ENCODE measurements at regions not wholly inside any gene's neighbourhood (a gene's known extent, or its start where the extent isn't known, plus 50 kb on each side); places are given as distances from the start of the nearest gene placed in this dataset.
A peak's percentile ranks its signal among the peaks of the same experiment; 100 is the strongest.
"Not testable (repeated sequence)": the region's sequence is repeated elsewhere in the genome, so short reads cannot be mapped to it uniquely, and the experiment has no call there.

DNA sequence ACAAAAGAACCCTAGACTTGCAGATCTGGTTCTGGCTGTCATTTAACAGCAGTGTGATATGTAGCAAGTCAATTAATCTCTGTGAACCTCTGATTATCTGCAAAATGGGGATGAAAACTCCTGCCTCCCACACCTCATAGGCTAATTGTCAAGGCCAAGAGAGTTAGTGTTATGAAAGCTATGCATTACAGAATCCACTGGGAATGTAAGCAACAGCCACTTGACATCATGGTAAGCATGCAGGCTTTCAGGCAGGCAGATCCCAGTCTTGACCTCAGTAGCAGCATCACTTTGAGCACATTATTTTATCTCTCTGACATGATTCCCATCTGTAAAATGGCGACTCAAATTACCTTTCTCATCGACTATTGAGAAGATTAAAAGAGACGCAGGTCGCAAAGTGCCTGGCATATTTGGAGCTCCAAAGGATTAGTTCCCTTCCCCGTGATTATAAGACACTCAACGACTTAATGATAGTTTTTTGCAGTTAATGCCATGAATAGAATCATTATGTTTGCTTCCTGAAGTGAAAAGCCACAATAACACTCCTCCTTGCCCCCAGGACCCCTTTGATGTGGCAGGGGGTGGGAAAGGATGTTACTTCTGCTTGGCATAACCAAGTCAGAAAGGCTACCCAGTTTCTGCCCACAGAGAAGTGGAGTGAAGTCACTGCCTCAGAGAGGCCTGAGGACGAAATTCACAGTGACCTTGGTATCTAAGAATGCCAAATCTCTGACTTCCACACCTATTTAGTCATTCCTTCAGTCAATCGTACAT lies 273.0 kb upstream of the NFIA start:
- peak; percentile 66 for DNase-seq (ENCODE audit: low read depth, low spot score)
- no peak overlapping the region for H3K4me3 ChIP-seq (ENCODE audit: low read length)

GRCh38 chr1:60808676-60809075 lies 273.7 kb upstream of the NFIA start:
- DNase-seq (ENCODE audit: low read depth, low spot score): no peak

GRCh38 chr1:60802884-60803283 lies 279.5 kb upstream of the NFIA start:
- H3K4me3 ChIP-seq (ENCODE audit: low read length): no peak overlapping the region
- no peak for DNase-seq (ENCODE audit: low read depth, low spot score)

More at GRCh38 chr1:60808676-60809075, 273.7 kb upstream of the NFIA start:
- no peak overlapping the region for H3K4me3 ChIP-seq (ENCODE audit: low read length)

- H3K4me3 ChIP-seq (ENCODE audit: low read length): no peak overlapping the region
- DNase-seq (ENCODE audit: low read depth, low spot score): no peak
Measured at GRCh38 chr1:60797351-60797750, 285.0 kb upstream of the NFIA start.

DNA sequence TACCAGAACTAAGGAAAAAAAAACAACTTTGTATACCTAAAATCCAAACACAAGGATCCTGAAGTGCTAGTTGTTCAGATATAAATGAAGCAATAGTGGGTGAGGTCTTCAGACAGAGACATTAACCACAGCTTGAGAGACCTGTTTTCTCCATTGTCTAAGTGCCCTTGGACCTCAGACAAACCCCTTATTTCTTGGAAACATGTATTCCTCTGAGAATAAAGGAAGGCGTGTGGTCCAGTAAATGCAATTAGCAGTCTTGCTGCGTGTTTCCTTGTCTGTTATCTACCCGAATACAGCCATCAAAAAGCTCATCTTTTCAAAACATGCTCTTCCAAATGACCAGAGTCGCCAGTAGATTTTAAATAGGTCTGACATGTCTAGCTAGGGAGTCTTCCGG lies 291.1 kb upstream of the NFIA start:
- no peak overlapping the region for H3K4me3 ChIP-seq (ENCODE audit: low read length)
- no peak for DNase-seq (ENCODE audit: low read depth, low spot score)

DNA sequence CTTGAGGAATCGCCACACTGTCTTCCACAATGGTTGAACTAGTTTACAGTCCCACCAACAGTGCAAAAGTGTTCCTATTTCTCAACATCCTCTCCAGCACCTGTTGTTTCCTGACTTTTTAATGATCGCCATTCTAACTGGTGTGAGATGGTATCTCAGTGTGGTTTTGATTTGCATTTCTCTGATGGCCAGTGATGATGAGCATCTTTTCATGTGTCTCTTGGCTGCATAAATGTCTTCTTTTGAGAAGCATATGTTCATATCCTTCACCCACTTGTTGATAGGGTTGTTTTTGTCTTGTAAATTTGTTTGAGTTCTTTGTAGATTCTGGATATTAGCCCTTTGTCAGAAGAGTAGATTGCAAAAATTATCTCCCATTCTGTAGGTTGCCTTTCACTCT lies 309.3 kb upstream of the NFIA start:
- not testable (repeated sequence) for DNase-seq (ENCODE audit: low read depth, low spot score); H3K4me3 ChIP-seq (ENCODE audit: low read length)

- H3K4me3 ChIP-seq (ENCODE audit: low read length): no peak overlapping the region
- no peak for DNase-seq (ENCODE audit: low read depth, low spot score)
Measured at GRCh38 chr1:60769082-60769481, 313.3 kb upstream of the NFIA start.

DNA sequence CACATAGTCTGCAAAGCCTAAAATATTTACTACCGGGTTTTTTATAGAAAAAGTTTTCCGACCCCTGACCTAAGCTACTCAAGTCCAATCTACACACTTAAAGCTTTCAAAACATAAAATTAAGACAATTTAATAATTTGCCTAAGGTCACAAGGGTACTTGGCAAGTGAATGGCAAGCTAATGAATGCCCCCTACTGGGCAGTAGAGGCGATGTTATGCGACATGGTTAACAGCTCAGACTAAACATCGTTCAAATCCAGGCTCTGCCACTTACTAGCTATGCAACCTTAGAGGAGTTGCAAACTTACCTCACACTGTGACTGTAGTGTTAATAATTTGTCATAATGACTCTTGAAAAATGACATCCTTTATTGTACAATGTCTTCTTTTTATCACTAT lies 317.2 kb upstream of the NFIA start:
- peak; percentile 56 for DNase-seq (ENCODE audit: low read depth, low spot score)
- H3K4me3 ChIP-seq (ENCODE audit: low read length): no peak overlapping the region

- H3K4me3 ChIP-seq (ENCODE audit: low read length): no peak overlapping the region
- DNase-seq (ENCODE audit: low read depth, low spot score): no peak
Measured at GRCh38 chr1:60764489-60764888, 317.9 kb upstream of the NFIA start.

GRCh38 chr1:60763741-60764140 lies 318.6 kb upstream of the NFIA start:
- DNase-seq (ENCODE audit: low read depth, low spot score): no peak
- no peak overlapping the region for H3K4me3 ChIP-seq (ENCODE audit: low read length)

DNA sequence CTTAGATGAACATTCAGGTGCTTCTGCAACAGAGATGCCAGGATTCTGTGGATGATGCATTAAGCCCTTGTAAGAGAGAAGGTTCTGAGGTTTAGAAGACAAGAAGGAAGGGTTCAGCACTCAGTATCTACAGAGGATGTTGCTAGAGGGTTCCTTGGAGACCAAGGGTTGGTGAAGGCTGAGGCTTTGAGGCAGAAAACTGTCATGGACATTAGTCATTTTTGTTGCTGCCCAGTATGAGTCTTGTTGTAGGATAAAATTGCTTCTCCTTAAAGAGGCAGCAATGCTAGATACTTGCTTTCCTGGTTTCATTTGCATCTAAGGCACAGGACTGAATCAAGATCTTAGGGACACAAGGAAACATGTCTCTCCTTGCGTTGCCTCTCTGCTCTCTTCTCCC lies 319.4 kb upstream of the NFIA start:
- no peak overlapping the region for H3K4me3 ChIP-seq (ENCODE audit: low read length)
- no peak for DNase-seq (ENCODE audit: low read depth, low spot score)

DNA sequence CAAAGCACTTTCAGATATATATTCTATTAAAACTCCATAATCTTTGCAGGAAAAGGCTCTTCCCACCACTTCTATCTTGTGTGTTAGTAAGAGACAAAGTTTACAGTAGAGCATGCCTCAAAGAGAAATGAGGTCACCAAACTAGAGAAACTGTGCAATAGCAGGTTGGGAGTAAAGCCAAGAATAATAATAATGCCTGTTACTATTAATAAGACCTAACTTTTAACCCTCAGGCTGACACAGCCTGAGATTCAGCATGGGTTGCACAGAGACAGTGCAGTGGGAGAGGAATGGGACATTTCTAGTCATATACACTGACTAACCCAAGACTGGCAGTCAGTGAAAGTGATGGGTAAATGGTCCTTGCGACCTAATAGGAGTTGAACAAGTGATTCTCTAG lies 320.2 kb upstream of the NFIA start:
- DNase-seq (ENCODE audit: low read depth, low spot score): no peak
- no peak overlapping the region for H3K4me3 ChIP-seq (ENCODE audit: low read length)

DNA sequence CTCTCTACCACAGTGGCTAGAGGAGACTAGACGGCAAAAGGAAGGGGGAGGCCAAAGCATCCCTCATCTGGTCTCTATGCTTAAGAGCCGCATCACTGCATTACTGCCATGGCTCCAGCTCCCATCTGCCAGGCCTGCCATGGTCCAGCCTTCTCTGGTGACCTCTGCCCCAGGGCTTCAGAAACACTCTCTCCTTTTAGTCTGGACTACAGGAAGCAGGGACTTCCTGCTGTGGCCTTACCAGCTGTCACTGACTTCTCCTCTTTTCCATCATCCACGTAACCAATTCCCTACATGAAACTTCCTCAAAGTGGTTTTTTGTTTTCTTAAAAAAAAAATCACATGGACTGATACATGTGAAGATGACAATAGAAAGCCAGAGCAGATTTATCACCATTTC lies 323.1 kb upstream of the NFIA start:
- H3K4me3 ChIP-seq (ENCODE audit: low read length): no peak overlapping the region
- DNase-seq (ENCODE audit: low read depth, low spot score): no peak

DNA sequence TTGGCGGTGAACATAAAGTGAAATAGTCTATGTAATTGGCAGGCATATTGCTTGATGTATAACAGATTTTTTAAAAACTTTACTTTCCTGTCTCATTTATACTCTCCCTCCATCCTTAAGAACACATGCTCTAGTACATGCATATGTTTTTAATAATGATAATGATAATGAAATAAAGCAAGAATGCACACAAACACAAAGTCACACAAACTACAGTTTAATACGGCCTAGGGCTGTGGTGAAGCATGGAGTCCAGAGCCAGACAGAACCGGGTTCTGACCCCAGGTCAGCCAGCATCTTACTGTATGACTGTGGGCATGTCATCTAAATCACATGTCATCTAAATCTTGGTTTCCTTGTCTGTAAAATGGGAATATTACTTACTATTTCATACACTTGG lies 324.9 kb upstream of the NFIA start:
- no peak overlapping the region for H3K4me3 ChIP-seq (ENCODE audit: low read length)
- DNase-seq (ENCODE audit: low read depth, low spot score): no peak

GRCh38 chr1:60753036-60753900 lies 329.1 kb upstream of the NFIA start:
- DNase-seq (ENCODE audit: low read depth, low spot score): no peak
- no peak overlapping the region for H3K4me3 ChIP-seq (ENCODE audit: low read length)

GRCh38 chr1:60751306-60751705 lies 331.1 kb upstream of the NFIA start:
- no peak overlapping the region for H3K4me3 ChIP-seq (ENCODE audit: low read length)
- no peak for DNase-seq (ENCODE audit: low read depth, low spot score)

GRCh38 chr1:60747353-60747752 lies 335.0 kb upstream of the NFIA start:
- no peak overlapping the region for H3K4me3 ChIP-seq (ENCODE audit: low read length)
- DNase-seq (ENCODE audit: low read depth, low spot score): no peak

GRCh38 chr1:60746278-60746791 lies 336.0 kb upstream of the NFIA start:
- no peak overlapping the region for H3K4me3 ChIP-seq (ENCODE audit: low read length)
- DNase-seq (ENCODE audit: low read depth, low spot score): no peak

DNA sequence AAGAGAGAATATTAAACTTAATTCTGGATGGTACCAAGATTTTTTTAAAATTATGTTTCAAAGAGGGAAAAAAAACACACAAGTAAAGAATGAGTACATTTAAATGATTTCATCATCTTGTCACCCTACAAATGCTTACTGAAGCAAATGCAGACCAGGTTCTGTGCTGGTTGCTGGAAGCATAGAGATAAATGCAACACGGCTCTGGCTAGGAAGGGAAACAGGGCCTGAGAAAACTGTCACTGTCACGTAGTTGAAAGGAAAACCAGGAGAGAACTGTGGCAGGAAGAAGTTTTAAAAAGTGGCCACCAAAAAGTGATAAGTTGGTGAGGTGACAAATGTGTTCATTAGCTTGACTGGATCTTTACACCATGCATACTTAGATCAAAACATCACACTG lies 336.9 kb upstream of the NFIA start:
- DNase-seq (ENCODE audit: low read depth, low spot score): no peak

DNA sequence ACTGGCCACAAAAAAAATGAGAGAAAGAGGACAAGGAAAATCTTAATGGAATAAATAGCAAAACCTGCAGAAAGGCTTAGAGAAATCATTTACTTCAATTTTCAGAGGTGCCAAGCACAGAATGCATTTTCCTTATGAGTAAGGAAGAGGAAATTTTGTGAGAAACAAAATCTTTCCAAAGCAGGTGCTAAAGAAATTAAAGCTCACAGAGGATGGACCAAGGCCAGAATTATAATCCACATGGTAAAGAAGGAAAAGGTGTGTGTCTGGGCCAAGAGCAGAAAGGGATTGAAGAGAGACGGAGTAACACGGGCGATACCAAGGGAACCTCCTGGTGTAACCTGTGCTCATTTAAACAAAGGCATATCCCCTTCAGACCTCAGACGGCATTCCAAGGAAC lies 340.0 kb upstream of the NFIA start:
- no peak for DNase-seq (ENCODE audit: low read depth, low spot score)
- H3K4me3 ChIP-seq (ENCODE audit: low read length): no peak overlapping the region

More for the DNA sequence above, 336.9 kb upstream of the NFIA start:
- H3K4me3 ChIP-seq (ENCODE audit: low read length): no peak overlapping the region
